ENCODE measurements at regions not wholly inside any gene's neighbourhood (a gene's known extent, or its start where the extent isn't known, plus 50 kb on each side); places are given as distances from the start of the nearest gene placed in this dataset.
A peak's percentile ranks its signal among the peaks of the same experiment; 100 is the strongest.

GRCh38 chr12:19572920-19573558, 133.7 kb downstream of the AEBP2 start:
- Mint-ChIP-seq H3K4me3 (no peak overlapping the region), H3K27ac (no peak overlapping the region), H3K27me3 (no peaks in the 10 kb centered on the region), H3K9me3 (no peaks in the 10 kb centered on the region), H3K4me1 (no peaks in the 10 kb centered on the region)
- ATAC-seq (peak; percentile 49), DNase-seq (peak; percentile 12 to 24)

GRCh38 chr12:19573866-19574265, 134.6 kb downstream of the AEBP2 start:
- no peak overlapping the region for H3K27ac Mint-ChIP-seq
- DNase-seq (no peak), ATAC-seq (peak; percentile 31)
- no peaks in the 10 kb centered on the region for H3K27me3 Mint-ChIP-seq
- H3K4me1 Mint-ChIP-seq = no peaks in the 10 kb centered on the region
- H3K4me3 Mint-ChIP-seq = no peak overlapping the region
- H3K9me3 Mint-ChIP-seq = no peaks in the 10 kb centered on the region

GRCh38 chr12:19574601-19575000, 135.3 kb downstream of the AEBP2 start:
- DNase-seq (no peak), ATAC-seq (no peak)
- Mint-ChIP-seq H3K4me3 (no peak overlapping the region), H3K27me3 (no peaks in the 10 kb centered on the region), H3K27ac (no peak overlapping the region), H3K4me1 (no peaks in the 10 kb centered on the region), H3K9me3 (no peaks in the 10 kb centered on the region)

DNA sequence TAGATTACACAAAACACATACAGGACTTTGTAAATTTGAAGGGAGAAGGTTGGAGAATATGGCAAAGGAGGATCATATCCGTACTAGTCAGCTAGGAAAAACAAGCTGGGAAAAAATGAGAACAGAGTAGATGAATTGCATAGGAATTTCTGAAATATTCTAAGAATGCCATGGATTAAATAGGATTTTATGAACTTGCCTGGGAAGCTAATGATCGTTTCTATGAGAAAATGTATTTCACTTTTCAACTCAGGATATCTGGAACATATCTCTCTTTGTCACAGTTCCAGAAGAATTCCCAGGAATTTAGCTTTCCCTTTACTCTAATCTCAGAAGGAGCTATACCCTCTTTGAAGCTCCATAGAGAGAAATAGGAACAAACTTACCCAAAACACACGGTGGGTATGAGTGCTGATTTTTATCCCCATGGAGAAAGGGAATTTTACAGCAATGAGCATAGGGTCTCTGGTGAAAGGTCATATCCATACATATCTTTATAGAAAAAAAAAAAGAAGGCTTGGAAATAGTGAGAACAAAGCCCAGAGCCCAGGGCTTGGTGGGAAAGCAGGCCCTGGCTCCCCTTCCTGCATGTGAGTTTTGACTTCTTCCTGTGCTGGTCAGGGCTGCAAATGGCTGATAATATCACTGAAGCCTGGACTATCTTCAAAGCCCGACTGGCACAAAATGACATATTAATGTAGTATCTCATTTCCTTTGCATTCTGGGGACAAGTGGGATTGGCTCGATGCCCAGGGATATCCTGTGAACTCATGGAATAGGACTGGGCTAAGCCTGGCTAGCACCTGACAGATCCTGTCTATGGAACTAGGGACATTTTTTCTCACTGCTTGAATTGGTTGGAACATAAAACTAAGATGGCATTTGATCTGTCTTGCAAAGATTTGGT, 136.3 kb downstream of the AEBP2 start:
- no peak for ATAC-seq

GRCh38 chr12:19576506-19577280, 137.4 kb downstream of the AEBP2 start:
- no peak for DNase-seq
- Mint-ChIP-seq H3K27ac (no peak overlapping the region), H3K27me3 (no peaks in the 10 kb centered on the region), H3K4me3 (no peak overlapping the region), H3K4me1 (no peaks in the 10 kb centered on the region), H3K9me3 (peaks cover 2 to 3% of the 10 kb centered on the region in 2 donors)
- no peak for ATAC-seq

More for the DNA sequence above, 136.3 kb downstream of the AEBP2 start:
- Mint-ChIP-seq H3K9me3 (no peaks in the 10 kb centered on the region), H3K4me3 (no peak overlapping the region), H3K27ac (no peak overlapping the region), H3K27me3 (no peaks in the 10 kb centered on the region), H3K4me1 (no peaks in the 10 kb centered on the region)
- no peak for DNase-seq

GRCh38 chr12:19577281-19577530, 137.9 kb downstream of the AEBP2 start:
- peaks cover 8% of the 10 kb centered on the region in 2 donors for H3K9me3 Mint-ChIP-seq
- H3K27ac Mint-ChIP-seq = no peak overlapping the region
- DNase-seq = no peak
- no peak overlapping the region for H3K4me3 Mint-ChIP-seq
- H3K27me3 Mint-ChIP-seq = no peaks in the 10 kb centered on the region
- ATAC-seq = no peak
- H3K4me1 Mint-ChIP-seq = no peaks in the 10 kb centered on the region

- H3K27ac Mint-ChIP-seq = no peak overlapping the region
- no peak overlapping the region for H3K4me3 Mint-ChIP-seq
- no peaks in the 10 kb centered on the region for H3K27me3 Mint-ChIP-seq
- ATAC-seq = no peak
- no peak for DNase-seq
- no peaks in the 10 kb centered on the region for H3K4me1 Mint-ChIP-seq
- peaks cover 39 to 42% of the 10 kb centered on the region in 2 donors for H3K9me3 Mint-ChIP-seq
Measured at GRCh38 chr12:19584732-19585131, 145.4 kb downstream of the AEBP2 start.

DNA sequence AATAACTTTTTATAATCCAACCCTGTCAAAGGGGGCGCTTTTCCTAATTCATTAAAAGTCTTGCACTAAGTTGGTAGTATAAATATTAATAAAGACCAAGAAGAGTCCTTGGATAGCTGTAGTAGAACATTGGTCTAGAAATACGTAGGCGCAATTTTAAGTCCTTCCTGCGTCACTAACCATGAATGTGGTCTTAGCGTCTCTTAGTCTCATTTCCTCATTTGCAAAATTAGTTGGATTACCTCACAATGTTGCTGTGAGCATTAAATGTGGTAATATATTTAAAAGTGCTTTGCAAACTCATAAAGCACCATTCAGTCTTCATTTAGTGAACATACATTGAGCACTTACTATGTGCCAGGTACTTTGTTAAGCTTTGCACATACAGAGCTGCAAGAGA, 149.7 kb downstream of the AEBP2 start:
- Mint-ChIP-seq H3K27me3 (no peaks in the 10 kb centered on the region), H3K4me1 (no peaks in the 10 kb centered on the region), H3K9me3 (peaks cover 16 to 25% of the 10 kb centered on the region in 2 donors), H3K27ac (peak overlapping the region in 1 of 2 donors; percentile 13), H3K4me3 (no peak overlapping the region)
- ATAC-seq (no peak), DNase-seq (no peak)

GRCh38 chr12:19591951-19592350, 152.7 kb downstream of the AEBP2 start:
- H3K4me3 Mint-ChIP-seq = no peak overlapping the region
- DNase-seq (no peak), ATAC-seq (no peak)
- no peaks in the 10 kb centered on the region for H3K4me1 Mint-ChIP-seq
- H3K9me3 Mint-ChIP-seq = peaks cover 0 to 3% of the 10 kb centered on the region in 2 donors
- no peaks in the 10 kb centered on the region for H3K27me3 Mint-ChIP-seq
- peak overlapping the region in 1 of 2 donors; percentile 6 for H3K27ac Mint-ChIP-seq

DNA sequence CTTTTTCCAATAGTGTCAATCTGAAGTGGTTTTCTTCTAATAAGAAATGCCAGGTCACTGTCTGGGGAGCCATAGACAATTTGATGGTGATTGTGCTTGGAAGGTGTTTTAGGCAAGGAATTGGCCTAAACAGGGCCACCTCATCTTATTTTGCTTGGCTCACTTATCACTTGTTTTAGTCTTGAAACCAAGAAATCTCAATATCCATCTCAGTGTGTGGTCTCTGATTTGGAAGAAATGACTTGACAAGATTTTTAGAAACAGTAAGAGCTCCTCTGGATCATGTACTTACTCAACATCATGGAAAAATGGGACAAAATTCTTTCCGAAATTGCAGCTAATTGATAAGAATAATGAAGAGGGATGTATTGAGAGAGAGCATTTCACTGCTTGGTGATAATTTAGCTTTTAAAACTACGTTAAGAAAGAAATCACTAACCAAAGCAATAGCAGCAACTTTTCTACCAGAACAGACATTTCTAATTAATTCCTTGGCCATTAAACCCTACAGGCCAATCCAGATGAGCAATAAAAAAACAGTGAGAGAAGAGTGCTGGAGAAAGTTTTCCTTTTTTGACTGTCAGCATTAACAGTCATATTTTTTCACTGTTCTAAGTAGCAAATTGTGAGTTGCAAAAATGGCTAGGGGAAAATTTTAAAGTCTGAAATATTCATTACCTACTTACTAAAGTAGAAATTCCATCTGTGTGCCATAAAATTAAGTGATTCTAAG, 157.3 kb downstream of the AEBP2 start:
- Mint-ChIP-seq H3K27ac (peak overlapping the region in 1 of 2 donors; percentile 67), H3K4me1 (no peaks in the 10 kb centered on the region), H3K4me3 (no peak overlapping the region), H3K27me3 (no peaks in the 10 kb centered on the region), H3K9me3 (no peaks in the 10 kb centered on the region)
- DNase-seq = no peak
- ATAC-seq = no peak

- no peaks in the 10 kb centered on the region for H3K4me1 Mint-ChIP-seq
- no peak overlapping the region for H3K4me3 Mint-ChIP-seq
- DNase-seq = no peak
- no peak overlapping the region for H3K27ac Mint-ChIP-seq
- H3K9me3 Mint-ChIP-seq = no peaks in the 10 kb centered on the region
- no peak for ATAC-seq
- H3K27me3 Mint-ChIP-seq = no peaks in the 10 kb centered on the region
Measured at GRCh38 chr12:19597167-19598026, 158.1 kb downstream of the AEBP2 start.

DNA sequence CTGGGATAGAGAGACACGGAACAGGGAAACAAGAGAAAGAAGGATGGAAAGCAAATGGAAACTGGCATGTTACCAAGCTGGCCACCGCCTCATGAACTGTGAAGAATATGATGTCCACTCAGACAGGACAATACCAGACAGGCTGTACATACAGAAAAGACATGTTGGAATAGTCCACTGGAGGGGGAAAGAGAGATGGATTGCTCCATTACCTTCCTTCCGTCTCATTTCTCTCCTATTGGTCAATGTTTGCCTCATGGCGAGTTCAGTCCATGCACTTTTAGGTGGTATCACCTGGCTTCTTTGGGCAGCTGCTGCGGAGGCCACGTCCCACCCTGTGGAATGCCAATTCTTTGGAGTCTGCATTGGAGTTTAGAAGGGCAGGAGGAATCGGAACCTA, 166.4 kb downstream of the AEBP2 start:
- no peaks in the 10 kb centered on the region for H3K27me3 Mint-ChIP-seq
- no peak overlapping the region for H3K27ac Mint-ChIP-seq
- DNase-seq (no peak), ATAC-seq (no peak)
- H3K9me3 Mint-ChIP-seq = peaks cover 9 to 19% of the 10 kb centered on the region in 2 donors
- H3K4me3 Mint-ChIP-seq = no peak overlapping the region
- no peaks in the 10 kb centered on the region for H3K4me1 Mint-ChIP-seq

DNA sequence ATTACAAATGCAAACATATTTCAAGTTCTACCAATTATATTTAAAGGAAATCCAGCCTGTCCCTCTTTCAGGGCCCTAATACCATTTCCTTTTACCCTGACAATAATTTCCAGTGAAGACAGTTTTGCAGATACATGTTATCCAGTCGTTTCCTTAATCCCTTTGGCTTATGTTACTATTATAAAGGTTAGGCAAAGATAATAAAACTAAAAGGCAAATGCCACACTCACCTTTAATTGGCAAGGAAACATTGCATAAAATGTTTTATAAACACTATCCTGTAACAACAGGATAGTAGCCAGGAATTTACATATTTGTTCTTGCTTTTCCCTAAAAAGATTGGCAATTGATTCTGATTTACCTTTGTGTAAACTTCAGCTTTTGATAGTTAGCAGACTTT, 168.7 kb downstream of the AEBP2 start:
- ATAC-seq (no peak), DNase-seq (no peak)
- peaks cover 17 to 30% of the 10 kb centered on the region in 2 donors for H3K9me3 Mint-ChIP-seq
- no peaks in the 10 kb centered on the region for H3K27me3 Mint-ChIP-seq
- no peaks in the 10 kb centered on the region for H3K4me1 Mint-ChIP-seq
- no peak overlapping the region for H3K27ac Mint-ChIP-seq
- no peak overlapping the region for H3K4me3 Mint-ChIP-seq

DNA sequence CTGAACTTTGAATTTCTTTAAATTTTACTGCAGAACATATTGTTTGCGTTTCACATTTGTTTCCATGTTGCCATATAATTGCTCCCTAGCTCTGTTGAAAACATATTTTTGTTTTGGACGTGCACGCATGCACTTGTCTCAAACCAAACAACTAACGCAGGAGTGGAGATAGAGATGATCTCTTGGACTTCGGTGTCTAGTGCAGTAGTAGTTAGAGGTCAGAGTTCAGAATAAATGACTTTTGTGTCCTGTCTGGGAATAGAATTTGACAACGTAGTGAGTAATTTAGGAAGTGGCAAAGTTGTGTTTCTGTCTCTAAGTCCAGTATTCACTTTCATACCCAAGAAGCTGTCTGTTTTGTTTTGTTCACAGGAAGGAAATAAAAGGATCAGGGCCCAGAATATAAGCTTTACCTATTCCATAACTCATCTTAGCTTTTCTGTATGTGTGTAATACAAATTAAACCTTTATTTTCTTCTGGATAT, 173.8 kb downstream of the AEBP2 start:
- DNase-seq (no peak), ATAC-seq (no peak)
- Mint-ChIP-seq H3K4me3 (no peak overlapping the region), H3K4me1 (peaks cover 18% of the 10 kb centered on the region), H3K9me3 (peaks cover 10 to 12% of the 10 kb centered on the region in 2 donors), H3K27ac (no peak overlapping the region), H3K27me3 (no peaks in the 10 kb centered on the region)
